A549 (cell line): ENCODE measurements at regions not wholly inside any gene's neighbourhood (a gene's known extent, or its start where the extent isn't known, plus 50 kb on each side); places are given as distances from the start of the nearest gene placed in this dataset.

ENCODE experiments used
- EP300 ChIP-seq, 2 experiments: fragments of >200 bp; sonication (Bioruptor Twin); formaldehyde crosslinking; IDR thresholded peaks; 2 replicates in 1 of 2; 3 replicates in 1 of 2; pipeline ENCODE4 v1.6.1; 2016 to 2017
- PHF8 ChIP-seq: fragments of 200-600 bp; sonication (generic); IDR thresholded peaks from 2 replicates; pipeline ENCODE4 v1.6.1; 2016; ENCODE audit warnings: low read depth, mild to moderate bottlenecking, antibody characterized with exemption, moderate library complexity, borderline replicate concordance
- POLR2A ChIP-seq: IDR thresholded peaks from 2 replicates; pipeline ENCODE4 v1.6.1; 2012; ENCODE audit warnings: mild to moderate bottlenecking, low read length
- TF ChIP-seq, protein P1 (sequence below): fragments of >200 bp; sonication (Bioruptor Twin); formaldehyde crosslinking; IDR thresholded peaks from 3 replicates; pipeline ENCODE4 v1.5.1; 2016
- TF ChIP-seq, protein P2 (sequence below): IDR thresholded peaks from 2 replicates; pipeline ENCODE4 v1.6.1; 2012

DNA sequence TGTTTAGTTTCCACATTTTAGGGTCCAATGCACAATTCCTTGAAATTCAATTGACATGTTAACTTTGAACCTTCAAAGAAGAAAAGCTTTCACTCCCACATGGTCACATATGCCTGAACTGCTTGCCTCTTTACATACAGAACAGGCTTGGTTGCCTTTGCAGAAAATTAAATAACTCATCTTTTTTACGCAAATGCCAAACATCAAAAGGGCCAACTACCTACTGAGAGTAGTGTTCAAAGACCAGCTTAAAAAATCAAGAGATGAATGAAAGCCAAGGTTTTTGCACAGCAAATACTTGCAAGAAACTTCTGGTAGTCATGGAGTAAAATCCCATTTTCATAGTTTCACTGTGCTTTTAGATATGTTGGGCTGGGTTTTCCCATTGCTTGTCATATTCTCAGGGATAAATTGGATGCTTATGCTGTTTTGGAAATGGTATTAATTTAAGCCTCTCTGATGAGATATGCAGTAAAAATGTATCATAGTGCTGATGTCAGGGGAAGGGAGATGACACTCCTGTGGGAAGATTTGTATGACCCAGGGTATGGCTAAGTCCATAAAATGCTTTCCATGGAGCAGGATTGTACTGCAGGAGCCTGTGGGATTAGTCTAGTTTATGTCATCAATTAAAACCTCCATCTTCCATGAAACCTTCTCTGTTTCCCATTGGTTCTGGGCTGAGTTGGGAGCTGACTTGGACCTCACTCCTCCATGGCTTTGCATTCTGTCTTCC lies 60.6 kb upstream of the DARS1 start:
- TF ChIP-seq, protein P1, sequence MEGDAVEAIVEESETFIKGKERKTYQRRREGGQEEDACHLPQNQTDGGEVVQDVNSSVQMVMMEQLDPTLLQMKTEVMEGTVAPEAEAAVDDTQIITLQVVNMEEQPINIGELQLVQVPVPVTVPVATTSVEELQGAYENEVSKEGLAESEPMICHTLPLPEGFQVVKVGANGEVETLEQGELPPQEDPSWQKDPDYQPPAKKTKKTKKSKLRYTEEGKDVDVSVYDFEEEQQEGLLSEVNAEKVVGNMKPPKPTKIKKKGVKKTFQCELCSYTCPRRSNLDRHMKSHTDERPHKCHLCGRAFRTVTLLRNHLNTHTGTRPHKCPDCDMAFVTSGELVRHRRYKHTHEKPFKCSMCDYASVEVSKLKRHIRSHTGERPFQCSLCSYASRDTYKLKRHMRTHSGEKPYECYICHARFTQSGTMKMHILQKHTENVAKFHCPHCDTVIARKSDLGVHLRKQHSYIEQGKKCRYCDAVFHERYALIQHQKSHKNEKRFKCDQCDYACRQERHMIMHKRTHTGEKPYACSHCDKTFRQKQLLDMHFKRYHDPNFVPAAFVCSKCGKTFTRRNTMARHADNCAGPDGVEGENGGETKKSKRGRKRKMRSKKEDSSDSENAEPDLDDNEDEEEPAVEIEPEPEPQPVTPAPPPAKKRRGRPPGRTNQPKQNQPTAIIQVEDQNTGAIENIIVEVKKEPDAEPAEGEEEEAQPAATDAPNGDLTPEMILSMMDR, result no peak
- TF ChIP-seq POLR2A, result no peak
- no peak for TF ChIP-seq PHF8
- TF ChIP-seq, protein P2, sequence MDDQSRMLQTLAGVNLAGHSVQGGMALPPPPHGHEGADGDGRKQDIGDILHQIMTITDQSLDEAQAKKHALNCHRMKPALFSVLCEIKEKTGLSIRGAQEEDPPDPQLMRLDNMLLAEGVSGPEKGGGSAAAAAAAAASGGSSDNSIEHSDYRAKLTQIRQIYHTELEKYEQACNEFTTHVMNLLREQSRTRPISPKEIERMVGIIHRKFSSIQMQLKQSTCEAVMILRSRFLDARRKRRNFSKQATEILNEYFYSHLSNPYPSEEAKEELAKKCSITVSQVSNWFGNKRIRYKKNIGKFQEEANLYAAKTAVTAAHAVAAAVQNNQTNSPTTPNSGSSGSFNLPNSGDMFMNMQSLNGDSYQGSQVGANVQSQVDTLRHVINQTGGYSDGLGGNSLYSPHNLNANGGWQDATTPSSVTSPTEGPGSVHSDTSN, result no peak
- no peak for TF ChIP-seq EP300 (IDR thresholded peaks at IDR 0.05)
